HG03097 (cell line): ENCODE measurements at regions not wholly inside any gene's neighbourhood (a gene's known extent, or its start where the extent isn't known, plus 50 kb on each side); places are given as distances from the start of the nearest gene placed in this dataset.

Source experiments
- ATAC-seq: cut with Tn5 transposase; IDR thresholded peaks from one replicate; pipeline ENCODE4 v1.9.1; 2021; ENCODE audit not compliant: unreplicated experiment, low FRiP score

- no peak for ATAC-seq
Observed at GRCh38 chr3:70849911-70850699, 537.7 kb upstream of the MDFIC2 start.

GRCh38 chr3:70840106-70840870 lies 527.9 kb upstream of the MDFIC2 start:
- no peak for ATAC-seq

GRCh38 chr3:70833239-70833960 lies 521.0 kb upstream of the MDFIC2 start:
- ATAC-seq: no peak

- no peak for ATAC-seq
Observed at GRCh38 chr3:70832834-70833205, 520.4 kb upstream of the MDFIC2 start.

GRCh38 chr3:70832089-70832833 lies 519.8 kb upstream of the MDFIC2 start:
- ATAC-seq: no peak

- no peak for ATAC-seq
Observed at GRCh38 chr3:70829092-70829491, 516.7 kb upstream of the MDFIC2 start.

- ATAC-seq: no peak
Observed at GRCh38 chr3:70824773-70825172, 512.3 kb upstream of the MDFIC2 start.

- ATAC-seq: no peak
Observed at GRCh38 chr3:70824078-70824477, 511.6 kb upstream of the MDFIC2 start.

GRCh38 chr3:70823622-70824021 lies 511.2 kb upstream of the MDFIC2 start:
- ATAC-seq: no peak

GRCh38 chr3:70822669-70823068 lies 510.2 kb upstream of the MDFIC2 start:
- no peak for ATAC-seq

GRCh38 chr3:70821602-70822001 lies 509.2 kb upstream of the MDFIC2 start:
- no peak for ATAC-seq

- no peak for ATAC-seq
Observed at GRCh38 chr3:70820397-70820796, 508.0 kb upstream of the MDFIC2 start.

GRCh38 chr3:70818145-70818544 lies 505.7 kb upstream of the MDFIC2 start:
- no peak for ATAC-seq

- no peak for ATAC-seq
Observed at GRCh38 chr3:70816346-70816745, 503.9 kb upstream of the MDFIC2 start.

- no peak for ATAC-seq
Observed at GRCh38 chr3:70815817-70816216, 503.4 kb upstream of the MDFIC2 start.

GRCh38 chr3:70813311-70813710 lies 500.9 kb upstream of the MDFIC2 start:
- no peak for ATAC-seq

- no peak for ATAC-seq
Observed at GRCh38 chr3:70811880-70812279, 499.4 kb upstream of the MDFIC2 start.

- ATAC-seq: no peak
Observed at GRCh38 chr3:70808881-70809280, 496.4 kb upstream of the MDFIC2 start.

GRCh38 chr3:70806556-70806955 lies 494.1 kb upstream of the MDFIC2 start:
- no peak for ATAC-seq

- no peak for ATAC-seq
Observed at GRCh38 chr3:70806021-70806420, 493.6 kb upstream of the MDFIC2 start.
